Neural crest cell (in vitro differentiated cells): ENCODE measurements at regions not wholly inside any gene's neighbourhood (a gene's known extent, or its start where the extent isn't known, plus 50 kb on each side); places are given as distances from the start of the nearest gene placed in this dataset.

Source experiments
- DNase-seq: peaks from one replicate; pipeline ENCODE4 v3.0.0; 2021; ENCODE audit warnings: low read depth, mixed read lengths, low spot score
- H3K27ac Mint-ChIP-seq: one replicate; pipeline ENCODE4 v1.8.0; 2021; ENCODE audit warnings: mild to moderate bottlenecking, mixed read lengths; ENCODE audit not compliant: unreplicated experiment
- H3K27me3 Mint-ChIP-seq: 2 replicates; pipeline ENCODE4 v1.8.0; 2021; ENCODE audit warnings: low read depth, mild to moderate bottlenecking, mixed read lengths
- H3K36me3 Mint-ChIP-seq: 2 replicates; pipeline ENCODE4 v1.8.0; 2021; ENCODE audit warnings: low read depth, mild to moderate bottlenecking, mixed read lengths
- H3K4me1 Mint-ChIP-seq: 2 replicates; pipeline ENCODE4 v1.8.0; 2021; ENCODE audit warnings: mixed read lengths
- H3K4me3 Mint-ChIP-seq: one replicate; pipeline ENCODE4 v1.8.0; 2021; ENCODE audit warnings: mild to moderate bottlenecking, mixed read lengths
- H3K9me3 Mint-ChIP-seq: 2 replicates; pipeline ENCODE4 v1.8.0; 2021; ENCODE audit warnings: mixed read lengths
- TF ChIP-seq, protein P1 (sequence below): fragments of 200-600 bp; sonication (generic); conservative IDR thresholded peaks from 2 replicates; pipeline ENCODE4 v1.5.0; 2021; ENCODE audit warnings: antibody characterized with exemption, mild to moderate bottlenecking

DNA sequence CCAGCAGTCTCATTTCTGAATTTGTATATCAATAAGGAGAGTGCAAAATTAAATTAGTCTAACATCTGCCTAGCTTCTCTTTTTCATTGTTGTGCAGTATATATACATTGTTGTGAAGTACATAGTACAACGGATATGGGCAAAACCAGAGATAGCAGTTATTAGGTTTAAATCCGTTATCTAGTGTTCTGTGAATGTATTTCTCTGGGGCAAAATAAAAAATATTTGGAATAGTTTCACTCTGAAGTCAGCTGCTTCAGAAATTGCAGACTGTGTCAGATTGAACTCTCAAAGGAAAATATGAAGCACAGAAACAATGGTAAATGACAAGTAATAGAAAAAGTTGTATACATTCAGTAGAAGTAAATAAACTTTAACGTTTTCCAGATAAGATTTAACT lies 836.5 kb upstream of the CXADR start:
- Mint-ChIP-seq H3K4me3 (no peak overlapping the region), H3K4me1 (no peaks in the 10 kb centered on the region), H3K27ac (no peak overlapping the region), H3K27me3 (no peaks in the 10 kb centered on the region), H3K36me3 (no peaks in the 10 kb centered on the region), H3K9me3 (no peaks in the 10 kb centered on the region)
- no peak for DNase-seq
- TF ChIP-seq, protein P1, sequence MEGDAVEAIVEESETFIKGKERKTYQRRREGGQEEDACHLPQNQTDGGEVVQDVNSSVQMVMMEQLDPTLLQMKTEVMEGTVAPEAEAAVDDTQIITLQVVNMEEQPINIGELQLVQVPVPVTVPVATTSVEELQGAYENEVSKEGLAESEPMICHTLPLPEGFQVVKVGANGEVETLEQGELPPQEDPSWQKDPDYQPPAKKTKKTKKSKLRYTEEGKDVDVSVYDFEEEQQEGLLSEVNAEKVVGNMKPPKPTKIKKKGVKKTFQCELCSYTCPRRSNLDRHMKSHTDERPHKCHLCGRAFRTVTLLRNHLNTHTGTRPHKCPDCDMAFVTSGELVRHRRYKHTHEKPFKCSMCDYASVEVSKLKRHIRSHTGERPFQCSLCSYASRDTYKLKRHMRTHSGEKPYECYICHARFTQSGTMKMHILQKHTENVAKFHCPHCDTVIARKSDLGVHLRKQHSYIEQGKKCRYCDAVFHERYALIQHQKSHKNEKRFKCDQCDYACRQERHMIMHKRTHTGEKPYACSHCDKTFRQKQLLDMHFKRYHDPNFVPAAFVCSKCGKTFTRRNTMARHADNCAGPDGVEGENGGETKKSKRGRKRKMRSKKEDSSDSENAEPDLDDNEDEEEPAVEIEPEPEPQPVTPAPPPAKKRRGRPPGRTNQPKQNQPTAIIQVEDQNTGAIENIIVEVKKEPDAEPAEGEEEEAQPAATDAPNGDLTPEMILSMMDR, result no peak

DNA sequence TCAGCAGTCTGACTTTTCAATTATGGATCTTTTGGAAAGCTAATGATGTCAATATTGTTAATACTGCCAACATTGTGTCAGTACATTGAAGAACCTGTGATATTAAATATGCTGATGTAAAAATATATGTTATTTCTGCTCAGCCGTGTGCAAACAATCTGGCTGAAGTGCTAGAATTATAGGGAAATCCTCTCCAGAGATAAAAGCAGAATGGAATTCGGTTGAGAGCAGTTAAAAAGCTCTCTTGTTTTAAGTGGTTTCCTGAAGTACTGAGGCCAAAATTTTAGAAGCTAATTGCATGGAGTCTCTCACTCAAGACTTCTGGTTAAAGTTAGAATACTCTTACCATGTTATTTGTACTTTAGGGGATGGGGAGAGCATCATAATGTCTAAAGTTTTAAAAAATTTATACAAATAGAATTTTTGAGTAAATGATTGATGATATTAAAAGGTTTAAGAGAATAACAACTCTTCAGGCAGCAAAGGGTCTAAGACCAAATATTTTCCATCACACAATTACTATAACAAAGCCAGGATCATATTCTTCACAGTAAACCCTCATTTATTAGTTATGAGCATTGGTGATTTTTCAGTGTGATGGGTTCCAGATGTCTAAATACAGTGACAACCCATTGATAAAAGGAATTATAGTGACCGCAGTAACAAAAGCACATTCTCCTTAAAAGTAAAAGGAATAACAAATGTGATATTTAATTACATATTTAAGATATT lies 834.2 kb upstream of the CXADR start:
- no peak overlapping the region for H3K4me3 Mint-ChIP-seq

DNA sequence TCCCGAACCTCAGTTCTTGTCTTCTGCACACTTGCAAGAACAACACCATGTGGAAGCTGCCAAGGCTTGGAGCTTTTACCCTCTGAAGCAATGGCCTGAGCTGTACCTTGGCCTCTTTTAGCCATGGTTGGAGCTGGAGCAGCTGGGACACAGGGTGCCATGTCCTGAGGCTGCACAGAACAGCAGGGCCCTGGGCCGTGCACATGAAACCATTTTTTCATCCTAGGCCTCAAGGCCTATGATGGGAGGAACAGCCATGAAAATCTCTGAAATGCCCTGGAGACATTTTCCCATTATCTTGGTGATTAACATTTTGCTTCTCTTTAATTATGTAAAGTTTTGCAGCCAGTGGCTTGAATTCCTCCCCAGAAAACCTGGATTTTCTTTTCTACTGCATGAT lies 817.8 kb upstream of the CXADR start:
- Mint-ChIP-seq H3K9me3 (peaks cover 17% of the 10 kb centered on the region), H3K36me3 (peaks cover 9% of the 10 kb centered on the region), H3K4me3 (no peak overlapping the region), H3K27me3 (no peaks in the 10 kb centered on the region), H3K27ac (no peak overlapping the region), H3K4me1 (no peaks in the 10 kb centered on the region)
- no peak for DNase-seq
- TF ChIP-seq, protein P1, result no peak

More for the DNA sequence above, 834.2 kb upstream of the CXADR start:
- H3K27me3 Mint-ChIP-seq, result no peaks in the 10 kb centered on the region
- no peak overlapping the region for H3K27ac Mint-ChIP-seq
- H3K9me3 Mint-ChIP-seq, result no peaks in the 10 kb centered on the region
- TF ChIP-seq, protein P1, result no peak
- no peaks in the 10 kb centered on the region for H3K36me3 Mint-ChIP-seq
- no peaks in the 10 kb centered on the region for H3K4me1 Mint-ChIP-seq
- no peak for DNase-seq

DNA sequence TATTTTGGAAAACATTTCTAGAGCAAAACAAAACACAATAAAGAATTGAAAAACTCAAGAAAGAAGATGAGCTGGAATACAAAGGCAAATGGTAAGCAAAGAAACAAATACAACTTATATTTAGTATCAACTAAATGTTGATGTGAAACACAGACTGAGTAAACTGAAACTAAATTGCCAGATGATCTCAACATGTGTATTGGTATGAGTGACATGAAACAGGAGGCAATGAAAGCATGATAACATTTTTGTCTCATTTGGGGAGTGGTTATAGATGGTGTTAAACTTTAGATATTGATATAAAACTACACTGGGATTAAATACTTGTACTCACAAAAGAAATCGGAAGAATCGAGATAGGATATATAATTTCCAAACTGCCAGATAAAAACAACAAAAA lies 805.6 kb upstream of the CXADR start:
- Mint-ChIP-seq H3K27ac (no peak overlapping the region), H3K4me1 (peaks cover 3% of the 10 kb centered on the region), H3K27me3 (no peaks in the 10 kb centered on the region), H3K4me3 (no peak overlapping the region), H3K36me3 (no peaks in the 10 kb centered on the region), H3K9me3 (peaks cover 2% of the 10 kb centered on the region)
- DNase-seq, result no peak
- TF ChIP-seq, protein P1, result no peak

DNA sequence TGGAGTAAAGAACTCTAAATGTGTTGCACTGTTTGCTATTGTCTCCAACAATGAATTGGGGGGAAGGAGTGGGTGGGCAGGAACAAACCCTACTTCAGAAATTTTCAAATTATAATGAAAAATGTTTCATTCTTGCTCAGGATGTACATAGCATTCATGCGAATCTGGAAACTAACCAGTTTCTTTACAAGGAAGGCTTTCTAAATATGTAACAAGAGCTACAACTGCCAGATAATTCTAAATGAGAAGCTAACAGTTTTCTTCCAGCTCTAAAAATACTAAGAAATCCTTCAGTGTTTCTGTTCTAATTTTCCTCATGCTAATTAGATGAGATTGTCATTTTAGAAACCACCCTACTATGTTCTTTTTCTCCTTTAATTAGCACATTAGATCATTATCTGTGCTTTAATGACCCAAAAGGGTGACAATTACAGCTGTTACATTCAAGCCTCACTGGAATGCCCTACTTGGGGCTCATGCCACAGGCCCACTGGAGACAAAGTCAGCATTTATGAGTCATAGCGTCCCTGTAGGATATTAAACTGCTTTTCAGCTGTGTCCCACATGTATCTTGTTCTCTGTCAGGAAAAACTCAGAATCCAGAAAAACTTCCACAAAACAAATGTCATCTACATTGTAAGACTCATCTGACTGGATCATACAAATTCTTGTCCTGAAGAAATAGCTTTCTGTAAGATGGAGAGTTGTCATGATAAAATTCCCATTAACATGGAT lies 804.6 kb upstream of the CXADR start:
- Mint-ChIP-seq H3K27ac (no peak overlapping the region), H3K4me3 (no peak overlapping the region), H3K36me3 (no peaks in the 10 kb centered on the region), H3K27me3 (no peaks in the 10 kb centered on the region), H3K4me1 (peaks cover 3% of the 10 kb centered on the region), H3K9me3 (peaks cover 2% of the 10 kb centered on the region)
- TF ChIP-seq, protein P1, result no peak
- no peak for DNase-seq
